ENCODE measurements at regions not wholly inside any gene's neighbourhood (a gene's known extent, or its start where the extent isn't known, plus 50 kb on each side); places are given as distances from the start of the nearest gene placed in this dataset.
"Not testable (repeated sequence)": the region's sequence is repeated elsewhere in the genome, so short reads cannot be mapped to it uniquely, and the experiment has no call there.

- no peak for DNase-seq (ENCODE audit: low read depth in 2 of 2)
Measured at GRCh38 chr5:53275666-53276065, 166.1 kb upstream of the MOCS2 start.

- DNase-seq (ENCODE audit: low read depth in 2 of 2): peak in 1 of 2 experiments; percentile 17
Measured at GRCh38 chr5:53276825-53277224, 167.3 kb upstream of the MOCS2 start.

GRCh38 chr5:53277491-53277890 lies 167.9 kb upstream of the MOCS2 start:
- no peak for DNase-seq (ENCODE audit: low read depth in 2 of 2)

- DNase-seq (ENCODE audit: low read depth in 2 of 2): no peak
Measured at GRCh38 chr5:53287573-53287972, 178.0 kb upstream of the MOCS2 start.

GRCh38 chr5:53288511-53288910 lies 179.0 kb upstream of the MOCS2 start:
- DNase-seq (ENCODE audit: low read depth in 2 of 2): no peak

- DNase-seq (ENCODE audit: low read depth in 2 of 2): no peak
Measured at GRCh38 chr5:53291047-53291446, 181.5 kb upstream of the MOCS2 start.

GRCh38 chr5:53291528-53291927 lies 182.0 kb upstream of the MOCS2 start:
- no peak for DNase-seq (ENCODE audit: low read depth in 2 of 2)

- DNase-seq (ENCODE audit: low read depth in 2 of 2): no peak
Measured at GRCh38 chr5:53298841-53299240, 181.6 kb upstream of the FST start.

GRCh38 chr5:53302529-53302928 lies 177.9 kb upstream of the FST start:
- peak in 1 of 2 experiments; percentile 44 for DNase-seq (ENCODE audit: low read depth in 2 of 2)

- peak; percentile 78 to 79 for DNase-seq (ENCODE audit: low read depth in 2 of 2)
Measured at GRCh38 chr5:53303105-53303504, 177.3 kb upstream of the FST start.

- not testable (repeated sequence) for DNase-seq (ENCODE audit: low read depth in 2 of 2)
Measured at GRCh38 chr5:53305316-53305715, 175.1 kb upstream of the FST start.

- no peak for DNase-seq (ENCODE audit: low read depth in 2 of 2)
Measured at GRCh38 chr5:53309653-53310052, 170.8 kb upstream of the FST start.

GRCh38 chr5:53311681-53312080 lies 168.7 kb upstream of the FST start:
- DNase-seq (ENCODE audit: low read depth in 2 of 2): no peak

- no peak for DNase-seq (ENCODE audit: low read depth in 2 of 2)
Measured at GRCh38 chr5:53313145-53313544, 167.3 kb upstream of the FST start.

- no peak for DNase-seq (ENCODE audit: low read depth in 2 of 2)
Measured at GRCh38 chr5:53318303-53318702, 162.1 kb upstream of the FST start.

GRCh38 chr5:53319315-53319714 lies 161.1 kb upstream of the FST start:
- DNase-seq (ENCODE audit: low read depth in 2 of 2): no peak

- no peak for DNase-seq (ENCODE audit: low read depth in 2 of 2)
Measured at GRCh38 chr5:53321073-53321472, 159.4 kb upstream of the FST start.

- no peak for DNase-seq (ENCODE audit: low read depth in 2 of 2)
Measured at GRCh38 chr5:53321721-53322120, 158.7 kb upstream of the FST start.

GRCh38 chr5:53322257-53322656 lies 158.2 kb upstream of the FST start:
- no peak for DNase-seq (ENCODE audit: low read depth in 2 of 2)

GRCh38 chr5:53323511-53323910 lies 156.9 kb upstream of the FST start:
- no peak for DNase-seq (ENCODE audit: low read depth in 2 of 2)

GRCh38 chr5:53323943-53324642 lies 156.3 kb upstream of the FST start:
- no peak for DNase-seq (ENCODE audit: low read depth in 2 of 2)

GRCh38 chr5:53326424-53327153 lies 153.8 kb upstream of the FST start:
- no peak for DNase-seq (ENCODE audit: low read depth in 2 of 2)

- DNase-seq (ENCODE audit: low read depth in 2 of 2): no peak
Measured at GRCh38 chr5:53327811-53328334, 152.6 kb upstream of the FST start.

All from fibroblast of skin of left biceps (primary cell).